ENCODE measurements at regions not wholly inside any gene's neighbourhood (a gene's known extent, or its start where the extent isn't known, plus 50 kb on each side); places are given as distances from the start of the nearest gene placed in this dataset.
"Not testable (repeated sequence)": the region's sequence is repeated elsewhere in the genome, so short reads cannot be mapped to it uniquely, and the experiment has no call there.

GRCh38 chr2:17342692-17343091, 175.5 kb downstream of the RAD51AP2 start:
- not testable (repeated sequence) for TF ChIP-seq CTCF (optimal IDR thresholded peaks at IDR 0.05 in 1 of 3, IDR thresholded peaks at IDR 0.05 in 1 of 3, conservative IDR thresholded peaks at IDR 0.05 in 1 of 3; ENCODE audit: extremely low read depth in 1 of 3, insufficient read depth in 2 of 3, low read length in 3 of 3); EZH2 (IDR thresholded peaks at IDR 0.05; ENCODE audit: low read length)
